Neuronal stem cell (in vitro differentiated cells): ENCODE measurements at regions not wholly inside any gene's neighbourhood (a gene's known extent, or its start where the extent isn't known, plus 50 kb on each side); places are given as distances from the start of the nearest gene placed in this dataset.

Experiments used
- DNase-seq: peaks from one replicate; pipeline ENCODE4 v3.0.0-alpha.2; 2013; ENCODE audit warnings: low spot score
- H2AFZ ChIP-seq: one replicate; pipeline ENCODE4 v1.6.1; 2013; ENCODE audit warnings: mild to moderate bottlenecking, low read length, inconsistent platforms
- H2AK5ac ChIP-seq: 2 replicates; pipeline ENCODE4 v1.6.1; 2013; ENCODE audit warnings: low read depth, mild to moderate bottlenecking, inconsistent platforms, low read length, moderate library complexity, mixed read lengths
- H2BK120ac ChIP-seq: 2 replicates; pipeline ENCODE4 v1.6.1; 2013; ENCODE audit warnings: low read depth, mild to moderate bottlenecking, inconsistent platforms, low read length, moderate library complexity, mixed read lengths
- H2BK12ac ChIP-seq: one replicate; pipeline ENCODE4 v1.6.1; 2013; ENCODE audit warnings: low read length, inconsistent platforms
- H2BK15ac ChIP-seq: 2 replicates; pipeline ENCODE4 v1.6.1; 2013; ENCODE audit warnings: mild to moderate bottlenecking, low read length, inconsistent platforms, mixed read lengths
- H2BK5ac ChIP-seq: one replicate; pipeline ENCODE4 v1.6.1; 2013; ENCODE audit warnings: inconsistent platforms, mild to moderate bottlenecking, low read length, moderate library complexity
- H3K14ac ChIP-seq: one replicate; pipeline ENCODE4 v1.6.1; 2013; ENCODE audit warnings: low read length, inconsistent platforms
- H3K18ac ChIP-seq: 2 replicates; pipeline ENCODE4 v1.6.1; 2013; ENCODE audit warnings: low read length, inconsistent platforms
- H3K23ac ChIP-seq: 2 replicates; pipeline ENCODE4 v1.6.1; 2013; ENCODE audit warnings: low read depth, mild to moderate bottlenecking, mixed read lengths, low read length, inconsistent platforms; ENCODE audit not compliant: poor library complexity
- H3K27ac ChIP-seq: replicated peaks from 3 replicates; pipeline ENCODE4 v1.5.1; 2013; ENCODE audit warnings: low read length, inconsistent platforms
- H3K27me3 ChIP-seq, 3 experiments: 2 replicates each; pipeline ENCODE4 v1.6.1; 2013; ENCODE audit warnings: low read length in 3 of 3, mild to moderate bottlenecking in 2 of 3, inconsistent platforms in 1 of 3, low read depth in 1 of 3, mixed read lengths in 1 of 3, moderate library complexity in 1 of 3; ENCODE audit not compliant: control insufficient read depth in 3 of 3, insufficient read depth in 3 of 3
- H3K36me3 ChIP-seq, 2 donors: replicated peaks in 1 of 2; 2 replicates each; pipeline ENCODE4 v1.6.1; 2013; ENCODE audit warnings: low read length in 2 of 2; ENCODE audit not compliant: control insufficient read depth in 2 of 2, insufficient read depth in 2 of 2
- H3K4ac ChIP-seq: 2 replicates; pipeline ENCODE4 v1.6.1; 2013; ENCODE audit warnings: inconsistent platforms, mild to moderate bottlenecking, low read length, moderate library complexity
- H3K4me1 ChIP-seq, 2 donors: 1 replicate in 1 of 2; 2 replicates in 1 of 2; pipeline ENCODE4 v1.6.1; 2013; ENCODE audit warnings: low read length in 2 of 2, low read depth in 1 of 2; ENCODE audit not compliant: control insufficient read depth in 2 of 2, insufficient read depth in 1 of 2
- H3K4me2 ChIP-seq: one replicate; pipeline ENCODE4 v1.6.1; 2013; ENCODE audit warnings: mild to moderate bottlenecking, low read length, inconsistent platforms; ENCODE audit not compliant: insufficient read depth, poor library complexity, severe bottlenecking
- H3K4me3 ChIP-seq, 2 donors: 2 replicates each; pipeline ENCODE4 v1.5.1; 2013; ENCODE audit warnings: low read length in 2 of 2, mild to moderate bottlenecking in 2 of 2, inconsistent platforms in 1 of 2, moderate library complexity in 1 of 2
- H3K79me1 ChIP-seq: one replicate; pipeline ENCODE4 v1.6.1; 2013; ENCODE audit warnings: low read depth, mild to moderate bottlenecking, inconsistent platforms, low read length, moderate library complexity
- H3K9ac ChIP-seq: one replicate; pipeline ENCODE4 v1.6.1; 2013; ENCODE audit warnings: mild to moderate bottlenecking, low read depth, low read length, inconsistent platforms; ENCODE audit not compliant: poor library complexity
- H3K9me3 ChIP-seq, 2 donors: replicated peaks in 1 of 2; 2 replicates each; pipeline versions ENCODE3 to v1.6.1; 2013; ENCODE audit warnings: low read length in 2 of 2, mild to moderate bottlenecking in 2 of 2, inconsistent platforms in 1 of 2, low read depth in 1 of 2, mixed read lengths in 1 of 2, moderate library complexity in 1 of 2; ENCODE audit not compliant: control insufficient read depth in 2 of 2, insufficient read depth in 1 of 2
- H4K8ac ChIP-seq: one replicate; pipeline ENCODE4 v1.6.1; 2013; ENCODE audit warnings: low read depth, mild to moderate bottlenecking, inconsistent platforms, low read length, moderate library complexity
- H4K91ac ChIP-seq: one replicate; pipeline ENCODE4 v1.6.1; 2013; ENCODE audit warnings: low read length, low read depth, mild to moderate bottlenecking, inconsistent platforms; ENCODE audit not compliant: poor library complexity
- whole genome bisulfite sequencing, 2 donors: extraction: QIAGEN DNeasy Blood & Tissue Kit; methylation state at CpG; one replicate each; pipeline ENCODE4 v1.1.7; 2013; ENCODE audit warnings: missing lambda C conversion rate in 2 of 2, mixed read lengths in 1 of 2; ENCODE audit not compliant: insufficient read length in 2 of 2, insufficient replicate concordance in 1 of 2; ENCODE audit errors: extremely low coverage in 2 of 2; 5-methylcytosine and 5-hydroxymethylcytosine counted together

DNA sequence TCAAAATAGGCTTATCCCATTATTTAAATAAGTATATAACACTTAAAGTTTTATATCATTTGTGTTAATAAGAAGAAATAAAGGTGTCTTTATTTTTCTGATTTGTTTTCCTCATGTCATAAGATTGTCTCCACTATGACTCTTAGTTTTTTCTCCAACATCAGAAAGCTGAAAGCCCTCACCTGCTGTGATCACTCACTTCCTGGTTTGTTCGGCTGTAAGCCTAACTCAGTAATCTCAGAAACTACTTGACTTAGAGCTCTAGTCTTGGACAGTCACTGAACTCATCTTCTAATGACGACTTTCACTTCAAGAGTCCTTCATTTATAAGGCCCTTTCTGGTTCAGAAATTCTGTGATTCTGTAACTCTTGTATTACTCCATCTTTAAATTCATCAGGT is 311.0 kb downstream of the ZEB2 start:
- Histone ChIP-seq H3K23ac (no peak overlapping the region), H3K36me3 (peaks cover 0 to 10% of the 10 kb centered on the region in 2 donors), H3K18ac (no peak overlapping the region), H2BK12ac (no peak overlapping the region), H4K91ac (no peak overlapping the region), H3K79me1 (no peaks in the 10 kb centered on the region), H3K9me3 (no peaks in the 10 kb centered on the region), H3K4me3 (no peak overlapping the region), H3K27ac (no peak overlapping the region), H3K14ac (no peak overlapping the region), H3K27me3 (no peaks in the 10 kb centered on the region), H2AFZ (no peak overlapping the region), H3K9ac (no peak overlapping the region), H3K4me2 (no peak overlapping the region), H2AK5ac (no peak overlapping the region), H2BK15ac (no peak overlapping the region), H4K8ac (no peak overlapping the region), H3K4me1 (no peaks in the 10 kb centered on the region), H2BK120ac (no peak overlapping the region), H2BK5ac (no peak overlapping the region), H3K4ac (no peak overlapping the region)
- WGBS, 2 donors: no CpG with 5 or more reads among the region's 2 CpGs
- no peak for DNase-seq

DNA sequence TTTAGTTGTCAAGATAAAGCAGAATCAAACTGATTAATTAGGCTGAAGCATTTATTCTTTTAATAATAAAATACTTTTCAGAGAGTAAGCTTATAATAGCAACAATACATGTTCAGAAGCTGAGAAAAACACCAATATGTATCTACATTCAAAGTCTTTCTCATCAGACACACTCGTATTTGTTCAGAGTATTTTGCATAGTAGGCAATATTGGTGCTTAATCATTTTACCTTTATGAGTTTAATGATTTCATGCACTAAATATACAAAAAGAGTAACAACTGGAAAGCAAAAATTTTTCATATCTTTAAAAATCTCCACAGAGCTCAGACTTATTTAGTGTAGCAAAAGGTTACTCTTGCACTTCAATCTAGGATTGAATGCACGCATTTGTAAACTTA is 313.9 kb downstream of the ZEB2 start:
- Histone ChIP-seq H2AK5ac (no peak overlapping the region), H2BK120ac (no peak overlapping the region), H3K23ac (no peak overlapping the region), H3K9me3 (no peaks in the 10 kb centered on the region), H2BK15ac (no peak overlapping the region), H3K27ac (no peak overlapping the region), H3K18ac (no peak overlapping the region), H3K4me1 (peaks cover 0 to 2% of the 10 kb centered on the region in 2 donors), H3K79me1 (no peaks in the 10 kb centered on the region), H3K27me3 (no peaks in the 10 kb centered on the region), H2AFZ (no peak overlapping the region), H3K9ac (no peak overlapping the region), H2BK12ac (no peak overlapping the region), H3K14ac (no peak overlapping the region), H2BK5ac (no peak overlapping the region), H3K36me3 (peaks cover 0 to 10% of the 10 kb centered on the region in 2 donors), H3K4me2 (no peak overlapping the region), H4K91ac (no peak overlapping the region), H3K4ac (no peak overlapping the region), H4K8ac (no peak overlapping the region), H3K4me3 (no peak overlapping the region)
- WGBS, 2 donors: no CpG with 5 or more reads among the region's 2 CpGs
- DNase-seq: no peak

DNA sequence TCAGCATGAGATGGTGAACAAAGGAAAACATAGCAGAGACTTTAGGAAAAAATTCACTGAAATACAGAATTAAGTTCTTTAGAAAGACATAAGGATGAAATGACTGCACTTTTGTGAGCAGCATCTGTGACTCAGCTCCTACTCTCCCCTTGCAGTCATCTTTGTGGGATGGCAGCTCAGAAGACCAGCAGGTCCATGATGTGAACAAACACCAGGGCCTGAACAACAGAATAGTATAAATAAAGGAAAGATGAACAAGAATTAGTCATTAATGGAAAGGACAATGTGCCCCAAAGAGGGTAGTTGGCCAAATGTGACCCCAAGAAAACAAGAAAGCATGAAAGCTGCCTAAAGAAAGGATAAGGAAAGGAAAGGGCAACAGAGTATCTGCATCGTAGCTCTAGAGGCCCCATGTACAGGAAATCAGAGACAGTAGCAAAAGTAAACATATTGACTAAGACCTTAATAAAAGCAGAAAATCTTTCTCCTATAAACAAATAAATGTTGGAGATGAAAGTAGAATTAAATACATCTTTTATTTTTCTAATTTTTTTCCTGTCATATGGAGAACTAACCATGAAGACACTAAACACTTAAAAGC is 318.0 kb downstream of the ZEB2 start:
- Histone ChIP-seq H3K36me3 (no peaks in the 10 kb centered on the region), H2AK5ac (no peak overlapping the region), H3K4me2 (no peak overlapping the region), H3K9me3 (no peaks in the 10 kb centered on the region), H3K23ac (no peak overlapping the region), H2BK15ac (no peak overlapping the region), H2BK120ac (no peak overlapping the region), H2BK5ac (no peak overlapping the region), H2AFZ (no peak overlapping the region), H3K4ac (no peak overlapping the region), H3K4me3 (no peak overlapping the region), H4K8ac (no peak overlapping the region), H3K27me3 (no peaks in the 10 kb centered on the region), H3K9ac (no peak overlapping the region), H3K79me1 (no peaks in the 10 kb centered on the region), H3K27ac (no peak overlapping the region), H3K4me1 (peaks cover 0 to 2% of the 10 kb centered on the region in 2 donors), H2BK12ac (no peak overlapping the region), H3K18ac (no peak overlapping the region), H3K14ac (no peak overlapping the region), H4K91ac (no peak overlapping the region)
- no peak for DNase-seq
- no CpG with 5 or more reads among the region's 1 CpG for WGBS, 2 donors

DNA sequence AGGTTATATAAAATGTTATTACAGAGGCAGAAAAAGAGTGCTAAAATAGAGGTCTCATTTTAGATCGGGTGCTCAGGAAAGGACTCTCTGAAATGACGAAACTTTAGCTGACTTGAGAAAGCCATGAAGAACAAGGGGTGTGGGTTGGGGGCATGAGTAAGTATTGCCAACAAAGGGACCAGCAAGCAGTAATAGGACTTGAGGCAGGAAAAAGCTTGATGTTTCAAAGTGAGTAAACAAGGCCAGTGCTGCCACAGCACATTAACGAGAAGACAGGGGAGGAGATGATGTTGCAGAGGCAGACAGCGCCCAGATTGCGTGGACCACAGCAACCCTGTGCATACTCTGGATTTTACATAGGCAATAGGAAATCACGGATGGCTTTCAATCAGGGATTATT is 318.8 kb downstream of the ZEB2 start:
- no peak overlapping the region for H2AFZ ChIP-seq
- no peak overlapping the region for H2BK15ac ChIP-seq
- H3K23ac ChIP-seq: no peak overlapping the region
- H3K36me3 ChIP-seq: no peaks in the 10 kb centered on the region
- H3K9ac ChIP-seq: no peak overlapping the region
- H3K27me3 ChIP-seq: no peaks in the 10 kb centered on the region
- H2BK120ac ChIP-seq: no peak overlapping the region
- no peak overlapping the region for H2BK12ac ChIP-seq
- no peaks in the 10 kb centered on the region for H3K79me1 ChIP-seq
- DNase-seq: no peak
- H4K91ac ChIP-seq: no peak overlapping the region
- H3K4me2 ChIP-seq: no peak overlapping the region
- H3K4me1 ChIP-seq: peaks cover 0 to 2% of the 10 kb centered on the region in 2 donors
- no peak overlapping the region for H2BK5ac ChIP-seq
- H4K8ac ChIP-seq: no peak overlapping the region
- H3K14ac ChIP-seq: no peak overlapping the region
- H2AK5ac ChIP-seq: no peak overlapping the region
- no peak overlapping the region for H3K4me3 ChIP-seq
- H3K18ac ChIP-seq: no peak overlapping the region
- no peak overlapping the region for H3K4ac ChIP-seq
- no peaks in the 10 kb centered on the region for H3K9me3 ChIP-seq
- WGBS, 2 donors: no CpG with 5 or more reads among the region's 6 CpGs
- H3K27ac ChIP-seq: no peak overlapping the region
